HCT116 (cell line): ENCODE measurements at regions not wholly inside any gene's neighbourhood (a gene's known extent, or its start where the extent isn't known, plus 50 kb on each side); places are given as distances from the start of the nearest gene placed in this dataset.

ENCODE experiments used
- ATAC-seq: fragments of 200-7000 bp; cut with Tn5 transposase; 2 replicates; pipeline ENCODE4 v1.9.1; 2020; ENCODE audit warnings: mild to moderate bottlenecking, moderate library complexity
- BruUV-seq: library from RNA; stranded (reverse); fragments of 400-500 nt; replicated peaks from 2 replicates; lab custom pipeline; 2021; lab: Mats Ljungman, UMichigan
- CTCF ChIA-PET: fragments of 300-600 bp; sonication (Branson Sonifier 250); formaldehyde crosslinking; loops from one replicate; lab custom pipeline; 2021; ENCODE audit warnings: antibody characterized with exemption; lab: Charles Lee
- POLR2A ChIA-PET: fragments of 300-600, 350-600 bp; sonication (Branson Sonifier 250); formaldehyde crosslinking; loops from one replicate; lab custom pipeline; 2021; ENCODE audit warnings: antibody characterized with exemption; lab: Charles Lee
- RAD21 ChIA-PET, 2 experiments: fragments of 300-600 bp; sonication (Branson Sonifier 250); formaldehyde crosslinking; loops; one replicate each; lab custom pipeline; 2023; ENCODE audit warnings: low total read pairs in 2 of 2; ENCODE audit not compliant: uncharacterized antibody in 2 of 2, unreplicated experiment in 2 of 2, low non-redundant PET in 1 of 2; lab: Charles Lee
- DNase-seq: peaks from one replicate; pipeline ENCODE4 v3.0.0-alpha.2; 2010; ENCODE audit warnings: low read depth, low spot score
- H2AFZ ChIP-seq: fragments of 200-600 bp; shearing (Covaris generic), sonication (generic); 2 replicates; pipeline ENCODE4 v1.6.1; 2017; ENCODE audit warnings: low read depth, mixed run types, mixed read lengths, antibody characterized with exemption, low read length; ENCODE audit not compliant: poor library complexity, severe bottlenecking
- H3K27ac ChIP-seq: 2 replicates; pipeline ENCODE4 v1.5.1; 2012; ENCODE audit warnings: low read depth, low read length
- H3K27me3 ChIP-seq: fragments of 200-600 bp; sonication (generic); 2 replicates; pipeline ENCODE4 v1.6.1; 2016; ENCODE audit warnings: mixed run types, low read length, mixed read lengths; ENCODE audit not compliant: insufficient read depth
- H3K36me3 ChIP-seq, 2 experiments: fragments of 200-500 bp in 1 of 2; fragments of 200-600 bp in 1 of 2; sonication (Bioruptor generic) in 1 of 2; sonication (generic) in 1 of 2; 2 replicates each; pipeline versions ENCODE4 v1.5.1 to v1.6.1; 2014 to 2016; ENCODE audit warnings: low read length in 2 of 2, inconsistent platforms in 1 of 2, mixed read lengths in 1 of 2, mixed run types in 1 of 2; ENCODE audit not compliant: insufficient read depth in 2 of 2, control insufficient read depth in 1 of 2
- H3K4me1 ChIP-seq, 2 experiments: fragments of 200-600 bp in 1 of 2; sonication (generic) in 1 of 2; 2 replicates each; pipeline versions ENCODE4 v1.5.1 to v1.6.1; 2012 to 2017; ENCODE audit warnings: low read length in 2 of 2, inconsistent platforms in 1 of 2, mild to moderate bottlenecking in 1 of 2, mixed read lengths in 1 of 2, mixed run types in 1 of 2, moderate library complexity in 1 of 2; ENCODE audit not compliant: insufficient read depth in 2 of 2, control insufficient read depth in 1 of 2
- H3K4me2 ChIP-seq: fragments of 200-600 bp; sonication (generic); 2 replicates; pipeline ENCODE4 v1.6.1; 2017; ENCODE audit warnings: mixed run types, low read length, mixed read lengths
- H3K4me3 ChIP-seq, 2 experiments: fragments of 200-600 bp in 1 of 2; sonication (generic) in 1 of 2; replicated peaks in 1 of 2; 2 replicates each; pipeline ENCODE4 v1.5.1; 2011 to 2016; ENCODE audit warnings: low read length in 2 of 2, control low read depth in 1 of 2, low read depth in 1 of 2, mild to moderate bottlenecking in 1 of 2, mixed read lengths in 1 of 2, mixed run types in 1 of 2
- H3K79me2 ChIP-seq: fragments of 200-600 bp; sonication (generic); 2 replicates; pipeline ENCODE4 v1.6.1; 2017; ENCODE audit warnings: mild to moderate bottlenecking, mixed run types, low read length, moderate library complexity, mixed read lengths; ENCODE audit not compliant: insufficient read depth
- H3K9ac ChIP-seq: fragments of 200-600 bp; sonication (generic); 2 replicates; pipeline ENCODE4 v1.6.1; 2016; ENCODE audit warnings: low read length, mixed read lengths
- H3K9me2 ChIP-seq: fragments of 200-600 bp; sonication (generic), shearing (Covaris generic); 2 replicates; pipeline ENCODE4 v1.6.1; 2017; ENCODE audit warnings: mixed run types, mild to moderate bottlenecking, moderate library complexity; ENCODE audit not compliant: insufficient read depth
- H3K9me3 ChIP-seq, 2 experiments: fragments of 200-500 bp in 1 of 2; fragments of 200-600 bp in 1 of 2; sonication (Bioruptor generic) in 1 of 2; sonication (generic) in 1 of 2; 2 replicates each; pipeline ENCODE4 v1.6.1; 2014 to 2017; ENCODE audit warnings: low read length in 2 of 2, mixed read lengths in 2 of 2, inconsistent platforms in 1 of 2, low read depth in 1 of 2, mild to moderate bottlenecking in 1 of 2, mixed run types in 1 of 2, moderate library complexity in 1 of 2; ENCODE audit not compliant: control insufficient read depth in 1 of 2, insufficient read depth in 1 of 2
- H4K20me1 ChIP-seq: fragments of 200-600 bp; sonication (generic), shearing (Covaris generic); 2 replicates; pipeline ENCODE4 v1.6.1; 2017; ENCODE audit warnings: mixed run types, mild to moderate bottlenecking, moderate library complexity; ENCODE audit not compliant: insufficient read depth
- ATF3 ChIP-seq: IDR thresholded peaks from 2 replicates; pipeline ENCODE4 v1.6.1; 2012
- CBX3 ChIP-seq: IDR thresholded peaks from 2 replicates; pipeline ENCODE4 v1.6.1; 2012; ENCODE audit warnings: low read depth
- CEBPB ChIP-seq: IDR thresholded peaks from 2 replicates; pipeline ENCODE4 v1.6.1; 2012; ENCODE audit warnings: low read depth
- ELF1 ChIP-seq: IDR thresholded peaks from 2 replicates; pipeline ENCODE4 v1.6.1; 2012; ENCODE audit warnings: low read depth, borderline replicate concordance
- EZH2 ChIP-seq: fragments of 200-600 bp; sonication (generic); IDR thresholded peaks from 2 replicates; pipeline ENCODE4 v1.6.1; 2017; ENCODE audit warnings: antibody characterized with exemption, mixed run types
- EZH2phosphoT487 ChIP-seq: fragments of 200-600 bp; IDR thresholded peaks from 2 replicates; pipeline ENCODE4 v1.6.1; 2018; ENCODE audit warnings: antibody characterized with exemption, borderline replicate concordance
- FOSL1 ChIP-seq: IDR thresholded peaks from 2 replicates; pipeline ENCODE4 v1.6.1; 2012; ENCODE audit warnings: low read depth
- JUND ChIP-seq: IDR thresholded peaks from 2 replicates; pipeline ENCODE4 v1.6.1; 2012
- POLR2A ChIP-seq: IDR thresholded peaks from 2 replicates; pipeline ENCODE4 v1.7.0; 2011; ENCODE audit warnings: borderline replicate concordance; ENCODE audit not compliant: insufficient read depth, insufficient read length; ENCODE audit errors: extremely low read depth
- RAD21 ChIP-seq: IDR thresholded peaks from 2 replicates; pipeline ENCODE4 v1.6.1; 2012; ENCODE audit warnings: low read depth, mild to moderate bottlenecking
- REST ChIP-seq: IDR thresholded peaks from 2 replicates; pipeline ENCODE4 v1.6.1; 2012; ENCODE audit warnings: low read depth
- SP1 ChIP-seq: IDR thresholded peaks from 2 replicates; pipeline ENCODE4 v1.6.1; 2012; ENCODE audit warnings: low read depth
- SRF ChIP-seq: IDR thresholded peaks from 2 replicates; pipeline ENCODE4 v1.6.1; 2012; ENCODE audit warnings: low read depth
- TCF7L2 ChIP-seq: IDR thresholded peaks from 2 replicates; pipeline ENCODE4 v1.7.0; 2011; ENCODE audit warnings: borderline replicate concordance, inconsistent platforms; ENCODE audit not compliant: insufficient read depth, insufficient read length; ENCODE audit errors: extremely low read depth
- YY1 ChIP-seq: IDR thresholded peaks from 2 replicates; pipeline ENCODE4 v1.6.1; 2011; ENCODE audit warnings: low read length, low read depth, moderate library complexity, mild to moderate bottlenecking; ENCODE audit not compliant: insufficient replicate concordance; ENCODE audit errors: extremely low read depth
- ZFX ChIP-seq: fragments of 450-650 bp; IDR thresholded peaks from 2 replicates; pipeline ENCODE4 v1.6.1; 2017
- ZNF274 ChIP-seq: fragments of 200-500 bp; sonication (Bioruptor generic); IDR thresholded peaks from 2 replicates; pipeline ENCODE4 v1.6.1; 2014; ENCODE audit warnings: mild to moderate bottlenecking, low read depth, low read length, inconsistent platforms
- intact Hi-C: fragments of 100-400 bp; cut with micrococcal nuclease; formaldehyde crosslinking; loops from 2 replicates; pipeline ENCODE4 v1.10.0; 2022
- TF ChIP-seq, protein P1 (sequence below): IDR thresholded peaks from 2 replicates; pipeline ENCODE4 v1.6.1; 2011; ENCODE audit warnings: mild to moderate bottlenecking, low read length, moderate library complexity; ENCODE audit not compliant: insufficient replicate concordance; ENCODE audit errors: extremely low read depth
- TF ChIP-seq, protein P2 (sequence below): IDR thresholded peaks from 2 replicates; pipeline ENCODE4 v1.6.1; 2012

DNA sequence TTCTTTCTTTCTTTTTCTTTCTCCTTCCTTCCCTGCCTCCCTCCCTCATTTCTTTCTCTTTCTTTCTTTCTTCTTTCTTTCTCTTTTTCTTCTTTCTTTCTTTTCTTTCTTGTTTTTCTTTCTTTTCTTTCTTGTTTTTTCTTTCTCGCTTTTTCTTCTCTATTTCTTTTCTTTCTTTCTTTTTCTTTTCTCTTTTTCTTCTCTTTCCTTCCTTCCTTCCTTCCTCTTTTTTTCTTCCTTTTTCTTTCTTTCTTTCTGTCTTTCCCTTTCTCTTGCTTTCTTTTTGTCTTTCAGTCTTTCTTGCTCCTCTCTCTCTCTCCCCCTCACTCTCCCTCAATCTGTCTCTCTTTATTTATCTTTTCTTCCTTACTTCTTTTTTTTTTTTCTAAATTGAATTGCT lies 472.0 kb upstream of the CHRM3 start:
- Histone ChIP-seq H3K4me2 (no peak overlapping the region), H3K79me2 (no peaks in the 10 kb centered on the region), H3K27ac (no peak overlapping the region), H4K20me1 (no peaks in the 10 kb centered on the region), H3K9me2 (no peaks in the 10 kb centered on the region), H2AFZ (no peak overlapping the region), H3K4me1 (no peaks in the 10 kb centered on the region), H3K27me3 (no peaks in the 10 kb centered on the region), H3K9me3 (peaks cover 8 to 9% of the 10 kb centered on the region in 2 experiments; a peak in 2 of 4 replicates), H3K36me3 (no peaks in the 10 kb centered on the region), H3K4me3 (no peak overlapping the region), H3K9ac (no peak overlapping the region)
- DNase-seq (no peak), ATAC-seq (no peak)
- RAD21 ChIA-PET = no interaction called here
- CTCF ChIA-PET = no interaction called here
- intact Hi-C loops = no loop called here
- BruUV-seq = no TSS peak
- TF ChIP-seq REST (no peak), SP1 (no peak), EZH2 (no peak), RAD21 (no peak), POLR2A (no peak), SRF (no peak), TCF7L2 (no peak), FOSL1 (no peak), CBX3 (no peak), ATF3 (no peak), ZFX (no peak), JUND (no peak), EZH2phosphoT487 (no peak), CEBPB (no peak), YY1 (no peak), ELF1 (no peak), ZNF274 (no peak)
- TF ChIP-seq, protein P1, sequence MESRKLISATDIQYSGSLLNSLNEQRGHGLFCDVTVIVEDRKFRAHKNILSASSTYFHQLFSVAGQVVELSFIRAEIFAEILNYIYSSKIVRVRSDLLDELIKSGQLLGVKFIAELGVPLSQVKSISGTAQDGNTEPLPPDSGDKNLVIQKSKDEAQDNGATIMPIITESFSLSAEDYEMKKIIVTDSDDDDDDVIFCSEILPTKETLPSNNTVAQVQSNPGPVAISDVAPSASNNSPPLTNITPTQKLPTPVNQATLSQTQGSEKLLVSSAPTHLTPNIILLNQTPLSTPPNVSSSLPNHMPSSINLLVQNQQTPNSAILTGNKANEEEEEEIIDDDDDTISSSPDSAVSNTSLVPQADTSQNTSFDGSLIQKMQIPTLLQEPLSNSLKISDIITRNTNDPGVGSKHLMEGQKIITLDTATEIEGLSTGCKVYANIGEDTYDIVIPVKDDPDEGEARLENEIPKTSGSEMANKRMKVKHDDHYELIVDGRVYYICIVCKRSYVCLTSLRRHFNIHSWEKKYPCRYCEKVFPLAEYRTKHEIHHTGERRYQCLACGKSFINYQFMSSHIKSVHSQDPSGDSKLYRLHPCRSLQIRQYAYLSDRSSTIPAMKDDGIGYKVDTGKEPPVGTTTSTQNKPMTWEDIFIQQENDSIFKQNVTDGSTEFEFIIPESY = no peak
- TF ChIP-seq, protein P2, sequence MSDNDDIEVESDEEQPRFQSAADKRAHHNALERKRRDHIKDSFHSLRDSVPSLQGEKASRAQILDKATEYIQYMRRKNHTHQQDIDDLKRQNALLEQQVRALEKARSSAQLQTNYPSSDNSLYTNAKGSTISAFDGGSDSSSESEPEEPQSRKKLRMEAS = no peak
- POLR2A ChIA-PET = no interaction called here
